OCI-LY7 (cell line): ENCODE measurements at regions not wholly inside any gene's neighbourhood (a gene's known extent, or its start where the extent isn't known, plus 50 kb on each side); places are given as distances from the start of the nearest gene placed in this dataset.

Experiments
- BruUV-seq: library from RNA; stranded (reverse); fragments of 400-500 nt; replicated peaks from 2 replicates; lab custom pipeline; 2021; lab: Mats Ljungman, UMichigan
- CTCF ChIA-PET: fragments of 300-600 bp; sonication (Branson Sonifier 250); formaldehyde crosslinking; loops from one replicate; lab custom pipeline; 2022; ENCODE audit warnings: antibody characterized with exemption; ENCODE audit not compliant: unreplicated experiment; lab: Charles Lee
- POLR2A ChIA-PET: fragments of 300-600 bp; sonication (Branson Sonifier 250); formaldehyde crosslinking; loops from one replicate; lab custom pipeline; 2022; ENCODE audit warnings: antibody characterized with exemption; lab: Charles Lee
- DNase-seq: peaks from one replicate; pipeline ENCODE4 v3.0.0-alpha.2; 2015; ENCODE audit warnings: low spot score
- H2AFZ ChIP-seq: fragments of 200-600 bp; sonication (generic), shearing (Covaris generic); 2 replicates; pipeline ENCODE4 v1.6.1; 2014; ENCODE audit warnings: mild to moderate bottlenecking, antibody characterized with exemption, low read length, moderate library complexity
- H3K27ac ChIP-seq: fragments of 200-600 bp; sonication (generic); 2 replicates; pipeline ENCODE4 v1.5.1; 2014; ENCODE audit warnings: mixed run types, low read depth, mild to moderate bottlenecking, moderate library complexity, low read length, inconsistent platforms; ENCODE audit not compliant: poor library complexity, severe bottlenecking
- H3K36me3 ChIP-seq: fragments of 200-600 bp; sonication (generic); 2 replicates; pipeline ENCODE4 v1.6.1; 2014; ENCODE audit warnings: mild to moderate bottlenecking, antibody characterized with exemption, low read length, moderate library complexity, mixed read lengths; ENCODE audit not compliant: insufficient read depth
- H3K4me1 ChIP-seq: fragments of 200-600 bp; sonication (generic); 2 replicates; pipeline ENCODE4 v1.5.1; 2014; ENCODE audit warnings: mild to moderate bottlenecking, low read length; ENCODE audit not compliant: insufficient read depth, poor library complexity, severe bottlenecking
- H3K4me2 ChIP-seq: fragments of 200-600 bp; sonication (generic); 2 replicates; pipeline ENCODE4 v1.6.1; 2014; ENCODE audit warnings: mild to moderate bottlenecking, low read length
- H3K4me3 ChIP-seq: fragments of 200-600 bp; sonication (generic); 2 replicates; pipeline ENCODE4 v1.5.1; 2014; ENCODE audit warnings: mild to moderate bottlenecking, low read depth, low read length; ENCODE audit not compliant: poor library complexity, severe bottlenecking
- H3K79me2 ChIP-seq: fragments of 200-600 bp; sonication (generic); 2 replicates; pipeline ENCODE4 v1.6.1; 2016; ENCODE audit warnings: low read depth, mild to moderate bottlenecking, low read length, moderate library complexity, mixed read lengths; ENCODE audit not compliant: insufficient read depth
- H3K9me2 ChIP-seq: fragments of 200-600 bp; sonication (generic); 2 replicates; pipeline ENCODE4 v1.6.1; 2016; ENCODE audit warnings: mild to moderate bottlenecking, low read length, mixed read lengths; ENCODE audit not compliant: insufficient read depth
- H3K9me3 ChIP-seq: fragments of 200-600 bp; sonication (generic); 2 replicates; pipeline ENCODE4 v1.6.1; 2014; ENCODE audit warnings: mild to moderate bottlenecking, mixed run types, low read length, mixed read lengths
- H4K20me1 ChIP-seq: fragments of 200-600 bp; sonication (generic); 2 replicates; pipeline ENCODE4 v1.6.1; 2014; ENCODE audit warnings: mild to moderate bottlenecking, antibody characterized with exemption, low read length, moderate library complexity, mixed read lengths; ENCODE audit not compliant: insufficient read depth
- EZH2phosphoT487 ChIP-seq: fragments of 200-600 bp; sonication (generic); IDR thresholded peaks from 2 replicates; pipeline ENCODE4 v1.6.1; 2018; ENCODE audit warnings: low read depth, borderline replicate concordance, mild to moderate bottlenecking, mixed run types, antibody characterized with exemption, low read length, moderate library complexity, mixed read lengths
- intact Hi-C: fragments of 100-400 bp; cut with micrococcal nuclease; formaldehyde crosslinking; loops from one replicate; pipeline ENCODE4 v1.10.0; 2022; ENCODE audit not compliant: unreplicated experiment
- TF ChIP-seq, protein P1 (sequence below): fragments of 200-600 bp; sonication (generic); conservative IDR thresholded peaks from 2 replicates; pipeline ENCODE4 v1.5.1; 2014; ENCODE audit warnings: mild to moderate bottlenecking, antibody characterized with exemption, low read length, moderate library complexity, mixed read lengths

DNA sequence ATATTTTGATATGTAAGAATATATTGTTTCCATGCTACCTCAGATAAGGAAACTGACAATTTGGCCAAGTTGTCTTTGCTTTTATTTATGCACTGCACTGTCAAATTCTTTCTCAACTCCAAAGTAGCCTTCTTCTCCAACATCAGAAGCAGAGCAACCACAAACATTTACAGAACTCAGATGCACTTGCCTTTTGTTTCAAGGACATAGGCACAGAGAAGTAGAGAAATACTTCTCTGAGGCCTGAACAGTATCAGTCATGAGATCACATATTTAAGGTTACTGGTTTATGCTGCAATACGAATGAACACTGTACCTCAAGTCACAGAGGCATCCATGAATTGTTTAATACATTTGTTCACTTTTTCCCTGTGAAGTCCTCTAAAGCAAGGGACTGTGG, 606.1 kb upstream of the SLIT2 start:
- Histone ChIP-seq H2AFZ (no peak overlapping the region), H3K4me3 (no peak overlapping the region), H3K36me3 (no peaks in the 10 kb centered on the region), H4K20me1 (no peaks in the 10 kb centered on the region), H3K4me1 (no peaks in the 10 kb centered on the region), H3K9me3 (no peaks in the 10 kb centered on the region), H3K27ac (no peak overlapping the region), H3K4me2 (no peak overlapping the region), H3K79me2 (no peaks in the 10 kb centered on the region), H3K9me2 (no peaks in the 10 kb centered on the region)
- TF ChIP-seq, protein P1, sequence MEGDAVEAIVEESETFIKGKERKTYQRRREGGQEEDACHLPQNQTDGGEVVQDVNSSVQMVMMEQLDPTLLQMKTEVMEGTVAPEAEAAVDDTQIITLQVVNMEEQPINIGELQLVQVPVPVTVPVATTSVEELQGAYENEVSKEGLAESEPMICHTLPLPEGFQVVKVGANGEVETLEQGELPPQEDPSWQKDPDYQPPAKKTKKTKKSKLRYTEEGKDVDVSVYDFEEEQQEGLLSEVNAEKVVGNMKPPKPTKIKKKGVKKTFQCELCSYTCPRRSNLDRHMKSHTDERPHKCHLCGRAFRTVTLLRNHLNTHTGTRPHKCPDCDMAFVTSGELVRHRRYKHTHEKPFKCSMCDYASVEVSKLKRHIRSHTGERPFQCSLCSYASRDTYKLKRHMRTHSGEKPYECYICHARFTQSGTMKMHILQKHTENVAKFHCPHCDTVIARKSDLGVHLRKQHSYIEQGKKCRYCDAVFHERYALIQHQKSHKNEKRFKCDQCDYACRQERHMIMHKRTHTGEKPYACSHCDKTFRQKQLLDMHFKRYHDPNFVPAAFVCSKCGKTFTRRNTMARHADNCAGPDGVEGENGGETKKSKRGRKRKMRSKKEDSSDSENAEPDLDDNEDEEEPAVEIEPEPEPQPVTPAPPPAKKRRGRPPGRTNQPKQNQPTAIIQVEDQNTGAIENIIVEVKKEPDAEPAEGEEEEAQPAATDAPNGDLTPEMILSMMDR: no peak
- TF ChIP-seq EZH2phosphoT487: no peak
- CTCF ChIA-PET: no interaction called here
- no TSS peak for BruUV-seq
- POLR2A ChIA-PET: interaction anchor here (0.6 kb wide), 1 partner anchor 1894 kb away, joined by 4 read pairs; no protein-coding TSS in a partner anchor
- intact Hi-C loops: no loop called here
- DNase-seq: no peak

DNA sequence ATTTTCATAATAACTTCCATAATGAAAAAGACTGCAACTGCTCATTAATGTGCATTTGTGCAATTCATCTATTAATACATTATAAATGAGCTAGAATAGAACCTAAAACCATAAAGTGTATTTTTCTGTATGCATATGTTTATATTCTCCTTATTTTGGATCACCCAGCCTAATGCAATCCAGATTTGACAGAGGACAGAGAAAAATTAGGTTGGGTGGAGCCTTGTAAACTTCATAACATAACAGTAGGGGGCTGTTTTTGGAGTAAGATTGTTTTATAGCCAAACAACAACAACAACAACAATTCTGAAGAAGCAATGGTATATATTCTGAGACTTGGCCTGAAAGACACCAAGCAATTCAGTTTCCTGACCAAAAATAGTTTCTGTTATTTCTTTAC, 615.3 kb upstream of the SLIT2 start:
- DNase-seq: no peak
- POLR2A ChIA-PET: no interaction called here
- H3K36me3 ChIP-seq: no peaks in the 10 kb centered on the region
- intact Hi-C loops: no loop called here
- H3K9me3 ChIP-seq: peaks cover 6% of the 10 kb centered on the region; the same call in 1 of the 2 replicates
- no TSS peak for BruUV-seq
- no peak for TF ChIP-seq EZH2phosphoT487
- TF ChIP-seq, protein P1: no peak
- H3K4me1 ChIP-seq: no peaks in the 10 kb centered on the region
- H3K27ac ChIP-seq: no peak overlapping the region
- no peaks in the 10 kb centered on the region for H4K20me1 ChIP-seq
- CTCF ChIA-PET: no interaction called here
- H3K9me2 ChIP-seq: no peaks in the 10 kb centered on the region
- no peak overlapping the region for H2AFZ ChIP-seq
- no peak overlapping the region for H3K4me2 ChIP-seq
- H3K4me3 ChIP-seq: no peak overlapping the region
- no peaks in the 10 kb centered on the region for H3K79me2 ChIP-seq

DNA sequence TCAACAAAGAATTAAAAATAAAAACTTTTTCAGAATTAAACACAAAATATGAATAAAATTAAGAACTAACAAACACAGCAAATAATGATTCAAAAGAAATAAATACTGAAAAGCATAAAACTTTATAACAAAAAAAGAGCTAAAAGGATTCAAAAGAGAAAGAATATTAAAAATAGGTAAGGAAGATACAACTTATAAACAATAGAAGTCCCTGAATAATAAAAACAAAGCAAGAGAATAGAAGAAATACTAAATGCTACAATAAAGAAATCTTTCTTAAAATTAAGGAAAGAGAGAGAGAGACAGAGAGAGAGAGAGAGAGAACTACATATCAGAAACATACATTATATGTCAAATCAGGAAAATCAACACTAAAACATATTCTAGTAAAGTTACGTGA, 619.9 kb upstream of the SLIT2 start:
- intact Hi-C loops: no loop called here
- Histone ChIP-seq H3K4me3 (no peak overlapping the region), H3K27ac (no peak overlapping the region), H3K4me2 (no peak overlapping the region), H3K79me2 (no peaks in the 10 kb centered on the region), H3K9me2 (no peaks in the 10 kb centered on the region), H3K36me3 (no peaks in the 10 kb centered on the region), H2AFZ (no peak overlapping the region), H3K4me1 (no peaks in the 10 kb centered on the region), H4K20me1 (no peaks in the 10 kb centered on the region), H3K9me3 (peaks cover 6% of the 10 kb centered on the region; the same call in 1 of the 2 replicates)
- ChIA-PET CTCF (no interaction called here), POLR2A (interaction anchor here (0.6 to 0.7 kb wide), 2 partner anchors 121 to 1056 kb away, joined by 4 read pairs; no protein-coding TSS in a partner anchor)
- TF ChIP-seq EZH2phosphoT487: no peak
- TF ChIP-seq, protein P1: no peak
- BruUV-seq: no TSS peak
- no peak for DNase-seq
